Vagina (tissue), 2 donors: ENCODE measurements at regions not wholly inside any gene's neighbourhood (a gene's known extent, or its start where the extent isn't known, plus 50 kb on each side); places are given as distances from the start of the nearest gene placed in this dataset.

Experiments used
- DNase-seq, 2 donors: peaks; one replicate each; pipeline ENCODE4 v3.0.0-alpha.2; 2017; ENCODE audit errors: extremely low spot score in 2 of 2
- H3K27ac ChIP-seq: fragments of 200-600 bp; sonication (generic); one replicate; pipeline ENCODE4 v1.5.1; 2019
- H3K27me3 ChIP-seq: fragments of 200-600 bp; sonication (generic); one replicate; pipeline ENCODE4 v1.5.1; 2019
- H3K36me3 ChIP-seq, 2 donors: fragments of 200-600 bp; sonication (generic); one replicate each; pipeline ENCODE4 v1.5.1; 2017 to 2019
- H3K4me1 ChIP-seq: fragments of 200-600 bp; sonication (generic); one replicate; pipeline ENCODE4 v1.5.1; 2019
- H3K4me3 ChIP-seq, 2 donors: fragments of 200-600 bp; sonication (generic); 1 replicate in 1 of 2; 2 replicates in 1 of 2; pipeline ENCODE4 v1.5.1; 2016 to 2019
- H3K9me3 ChIP-seq: fragments of 200-600 bp; sonication (generic); one replicate; pipeline ENCODE4 v1.5.1; 2019
- POLR2A ChIP-seq, 2 donors: fragments of 450-650 bp; IDR thresholded peaks; one replicate each; pipeline ENCODE4 v1.6.1; 2017; ENCODE audit warnings: antibody characterized with exemption in 2 of 2, mild to moderate bottlenecking in 2 of 2, moderate library complexity in 2 of 2
- POLR2AphosphoS5 ChIP-seq, 2 donors: sonication (generic); formaldehyde crosslinking; IDR thresholded peaks; one replicate each; pipeline ENCODE4 v1.9.0; 2017; ENCODE audit warnings: antibody characterized with exemption in 2 of 2, mild to moderate bottlenecking in 2 of 2, low read depth in 1 of 2; ENCODE audit not compliant: insufficient read depth in 1 of 2
- intact Hi-C: fragments of 100-400 bp; cut with DNase I; formaldehyde crosslinking; loops from one replicate; pipeline ENCODE4 v1.15.1; 2023
- TF ChIP-seq, protein P1 (sequence below), 3 experiments: fragments of 450-650 bp in 2 of 3; fragments of 200-600 bp in 1 of 3; sonication (generic) in 1 of 3; IDR thresholded peaks; one replicate each; pipeline ENCODE4 v1.5.1; 2017 to 2019; ENCODE audit warnings: antibody characterized with exemption in 3 of 3, mild to moderate bottlenecking in 2 of 3, moderate library complexity in 2 of 3

DNA sequence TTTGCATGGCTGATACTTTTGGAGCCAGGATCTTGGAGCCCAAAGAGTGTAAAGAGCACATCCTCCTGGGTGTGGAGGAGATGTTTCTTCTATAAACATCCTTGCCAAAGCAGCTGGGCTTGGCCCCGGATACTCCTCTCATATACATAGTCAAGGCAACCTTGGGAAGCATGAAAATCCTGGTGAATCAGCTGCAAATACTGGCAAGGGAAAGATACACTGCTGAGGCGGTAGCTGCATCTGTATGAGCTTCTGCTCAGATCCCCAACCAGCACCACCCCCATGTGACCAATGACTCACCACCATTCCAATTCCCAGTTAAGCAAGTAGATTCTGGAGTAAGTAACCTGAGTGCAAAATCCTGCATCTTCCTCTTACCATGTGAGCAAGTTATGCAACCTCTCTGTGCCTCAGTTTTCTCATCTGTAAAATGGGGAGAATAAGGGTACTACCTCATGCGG, 567.4 kb downstream of the MED13L start:
- Histone ChIP-seq H3K27me3 (no peaks in the 10 kb centered on the region), H3K4me3 (no peak overlapping the region), H3K4me1 (peaks cover 18% of the 10 kb centered on the region), H3K27ac (peak overlapping the region; percentile 7), H3K36me3 (no peaks in the 10 kb centered on the region), H3K9me3 (no peaks in the 10 kb centered on the region)
- DNase-seq = peak in 1 of 2 donors; percentile 89
- TF ChIP-seq, protein P1, sequence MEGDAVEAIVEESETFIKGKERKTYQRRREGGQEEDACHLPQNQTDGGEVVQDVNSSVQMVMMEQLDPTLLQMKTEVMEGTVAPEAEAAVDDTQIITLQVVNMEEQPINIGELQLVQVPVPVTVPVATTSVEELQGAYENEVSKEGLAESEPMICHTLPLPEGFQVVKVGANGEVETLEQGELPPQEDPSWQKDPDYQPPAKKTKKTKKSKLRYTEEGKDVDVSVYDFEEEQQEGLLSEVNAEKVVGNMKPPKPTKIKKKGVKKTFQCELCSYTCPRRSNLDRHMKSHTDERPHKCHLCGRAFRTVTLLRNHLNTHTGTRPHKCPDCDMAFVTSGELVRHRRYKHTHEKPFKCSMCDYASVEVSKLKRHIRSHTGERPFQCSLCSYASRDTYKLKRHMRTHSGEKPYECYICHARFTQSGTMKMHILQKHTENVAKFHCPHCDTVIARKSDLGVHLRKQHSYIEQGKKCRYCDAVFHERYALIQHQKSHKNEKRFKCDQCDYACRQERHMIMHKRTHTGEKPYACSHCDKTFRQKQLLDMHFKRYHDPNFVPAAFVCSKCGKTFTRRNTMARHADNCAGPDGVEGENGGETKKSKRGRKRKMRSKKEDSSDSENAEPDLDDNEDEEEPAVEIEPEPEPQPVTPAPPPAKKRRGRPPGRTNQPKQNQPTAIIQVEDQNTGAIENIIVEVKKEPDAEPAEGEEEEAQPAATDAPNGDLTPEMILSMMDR (IDR thresholded peaks at IDR 0.05) = no peak
- peak in 1 of 2 donors; percentile 58 for TF ChIP-seq POLR2AphosphoS5 (IDR thresholded peaks at IDR 0.05; ENCODE audit: insufficient read depth in 1 of 2, low read depth in 1 of 2)
- intact Hi-C loops = no loop called here

DNA sequence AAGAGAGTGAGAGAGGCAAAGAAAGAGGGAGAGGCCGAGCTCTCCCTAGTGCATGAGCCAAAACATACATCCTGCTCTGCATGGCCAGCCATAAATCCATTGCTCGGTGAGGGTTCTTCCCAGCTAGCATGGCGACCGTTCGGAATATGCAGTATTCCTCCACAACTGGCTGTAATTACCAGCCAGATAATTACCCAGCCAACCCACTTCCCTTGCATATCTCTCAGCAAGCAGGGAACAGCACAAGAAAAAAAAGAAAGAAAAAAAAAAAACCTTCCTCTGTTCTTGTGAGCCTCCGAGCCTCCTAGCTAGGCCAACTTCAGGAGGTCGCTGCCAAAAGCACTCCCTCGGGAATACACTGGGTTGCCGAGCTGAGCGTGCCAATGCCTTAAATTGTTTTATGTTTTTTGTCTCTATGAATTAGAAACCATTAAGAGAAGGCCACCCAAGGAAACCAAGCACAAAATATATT, 567.9 kb downstream of the MED13L start:
- DNase-seq = no peak
- Histone ChIP-seq H3K4me3 (no peak overlapping the region), H3K36me3 (no peaks in the 10 kb centered on the region), H3K9me3 (no peaks in the 10 kb centered on the region), H3K27me3 (no peaks in the 10 kb centered on the region), H3K27ac (peak overlapping the region; percentile 7), H3K4me1 (peaks cover 18% of the 10 kb centered on the region)
- TF ChIP-seq, protein P1 (IDR thresholded peaks at IDR 0.05) = no peak
- TF ChIP-seq POLR2AphosphoS5 (IDR thresholded peaks at IDR 0.05; ENCODE audit: insufficient read depth in 1 of 2, low read depth in 1 of 2) (no peak), POLR2A (IDR thresholded peaks at IDR 0.05) (no peak)
- intact Hi-C loops = no loop called here

DNA sequence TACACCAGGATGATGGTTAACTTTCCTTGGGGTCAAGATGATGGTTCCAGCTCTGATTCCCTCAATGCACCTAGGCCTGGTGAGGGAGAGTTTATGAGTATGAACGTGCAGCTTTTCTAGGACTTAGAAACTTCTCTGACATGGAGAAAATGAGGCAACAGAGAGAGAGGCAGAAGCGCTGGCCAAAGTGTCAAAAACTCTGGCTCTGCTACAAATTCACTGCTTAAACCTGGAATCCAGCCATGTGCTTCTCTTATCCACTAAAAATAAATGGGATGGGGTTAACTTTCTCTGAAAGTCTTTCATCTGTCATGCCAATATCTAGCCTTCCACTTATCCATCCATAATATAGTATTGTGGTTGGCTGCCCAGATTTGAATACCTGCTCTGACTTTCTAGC, 568.7 kb downstream of the MED13L start:
- DNase-seq = no peak
- Histone ChIP-seq H3K36me3 (no peaks in the 10 kb centered on the region), H3K9me3 (no peaks in the 10 kb centered on the region), H3K4me1 (peaks cover 18% of the 10 kb centered on the region), H3K4me3 (no peak overlapping the region), H3K27ac (peak overlapping the region; percentile 7), H3K27me3 (no peaks in the 10 kb centered on the region)
- intact Hi-C loops = no loop called here
- TF ChIP-seq POLR2AphosphoS5 (IDR thresholded peaks at IDR 0.05; ENCODE audit: insufficient read depth in 1 of 2, low read depth in 1 of 2) (no peak), POLR2A (IDR thresholded peaks at IDR 0.05) (no peak)
- TF ChIP-seq, protein P1 (IDR thresholded peaks at IDR 0.05) = no peak

DNA sequence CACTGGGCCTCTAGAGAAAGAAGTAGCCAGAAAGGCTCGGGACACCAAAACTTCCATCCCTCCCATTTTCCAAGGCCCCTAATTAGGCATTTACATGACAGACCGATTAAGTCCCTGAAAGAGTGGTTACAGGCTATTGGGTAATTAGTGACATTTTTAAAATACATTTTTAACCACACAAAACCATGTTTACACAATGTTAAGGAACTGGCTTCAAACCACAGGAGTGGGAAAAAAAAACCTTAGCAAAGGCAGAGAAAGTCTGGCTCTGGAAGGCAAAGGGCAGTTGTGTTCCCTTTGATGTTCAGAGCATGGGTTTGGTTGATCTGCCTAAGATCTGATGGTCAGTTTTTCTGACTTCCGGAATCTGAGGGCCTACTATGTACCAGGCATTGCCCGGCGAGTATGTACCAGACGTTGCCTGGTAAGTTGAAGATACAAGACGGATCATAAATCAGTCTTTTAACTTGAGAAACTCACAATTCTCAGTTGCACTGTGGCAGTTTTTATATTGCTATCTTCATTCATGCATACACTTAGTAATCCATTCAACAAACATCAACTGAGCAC, 576.5 kb downstream of the MED13L start:
- TF ChIP-seq POLR2AphosphoS5 (IDR thresholded peaks at IDR 0.05; ENCODE audit: insufficient read depth in 1 of 2, low read depth in 1 of 2) = no peak
- TF ChIP-seq, protein P1 (IDR thresholded peaks at IDR 0.05) = no peak
- TF ChIP-seq POLR2A (IDR thresholded peaks at IDR 0.05) = no peak
- no peak for DNase-seq
- peaks cover 4% of the 10 kb centered on the region for H3K4me1 ChIP-seq
- H3K9me3 ChIP-seq = no peaks in the 10 kb centered on the region
- no peak overlapping the region for H3K27ac ChIP-seq
- intact Hi-C loops = no loop called here
- H3K27me3 ChIP-seq = no peaks in the 10 kb centered on the region
- no peak overlapping the region for H3K4me3 ChIP-seq
- H3K36me3 ChIP-seq = no peaks in the 10 kb centered on the region

DNA sequence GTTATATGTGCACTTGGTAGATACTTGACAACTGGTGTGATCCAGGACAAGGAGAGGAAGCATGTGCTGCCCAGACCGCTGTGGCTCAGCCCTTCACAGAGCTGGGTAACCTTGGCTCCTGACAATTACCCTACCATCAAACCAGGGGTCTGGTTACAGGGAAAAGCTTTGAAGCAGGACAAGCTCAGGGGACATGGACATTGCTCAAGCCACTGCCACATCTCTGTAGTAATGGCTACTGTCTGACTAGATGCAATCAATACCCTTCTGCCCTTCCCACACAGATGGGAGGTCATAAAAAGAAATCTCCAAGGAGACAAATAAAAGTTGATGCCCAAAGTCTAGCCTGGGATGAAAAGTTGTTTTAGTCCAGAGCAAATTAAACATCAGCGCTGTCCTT, 577.4 kb downstream of the MED13L start:
- TF ChIP-seq, protein P1 (IDR thresholded peaks at IDR 0.05) = no peak
- TF ChIP-seq POLR2AphosphoS5 (IDR thresholded peaks at IDR 0.05; ENCODE audit: insufficient read depth in 1 of 2, low read depth in 1 of 2) (no peak), POLR2A (IDR thresholded peaks at IDR 0.05) (no peak)
- Histone ChIP-seq H3K36me3 (no peaks in the 10 kb centered on the region), H3K4me1 (peaks cover 4% of the 10 kb centered on the region), H3K4me3 (no peak overlapping the region), H3K27me3 (no peaks in the 10 kb centered on the region), H3K27ac (no peak overlapping the region), H3K9me3 (no peaks in the 10 kb centered on the region)
- intact Hi-C loops = no loop called here
- DNase-seq = no peak
